ENCODE measurements at regions not wholly inside any gene's neighbourhood (a gene's known extent, or its start where the extent isn't known, plus 50 kb on each side); places are given as distances from the start of the nearest gene placed in this dataset.

GRCh38 chr11:116217006-116217405 is 555.8 kb downstream of the BUD13 start:
- Mint-ChIP-seq H3K36me3 (ENCODE audit: low read depth) (peaks cover 5% of the 10 kb centered on the region), H3K27me3 (ENCODE audit: low read depth) (peaks cover 11% of the 10 kb centered on the region), H3K4me3 (no peak overlapping the region), H3K4me1 (peaks cover 19% of the 10 kb centered on the region), H3K9me3 (peaks cover 13% of the 10 kb centered on the region), H3K27ac (peak overlapping the region in 1 of 3 experiments; percentile 30)
- no peak for TF ChIP-seq CTCF (IDR thresholded peaks at IDR 0.05; ENCODE audit: unreplicated experiment in 3 of 3)

GRCh38 chr11:116215471-116216113 is 557.2 kb downstream of the BUD13 start:
- Mint-ChIP-seq H3K27ac (peak overlapping the region in 1 of 3 experiments; percentile 12), H3K4me3 (no peak overlapping the region), H3K27me3 (ENCODE audit: low read depth) (peaks cover 12% of the 10 kb centered on the region), H3K36me3 (ENCODE audit: low read depth) (peaks cover 5% of the 10 kb centered on the region), H3K9me3 (peaks cover 13% of the 10 kb centered on the region), H3K4me1 (peaks cover 17% of the 10 kb centered on the region)
- peak; percentile 12 to 40 (median 21) for TF ChIP-seq CTCF (IDR thresholded peaks at IDR 0.05; ENCODE audit: unreplicated experiment in 3 of 3)

GRCh38 chr11:116211147-116211546 is 561.6 kb downstream of the BUD13 start:
- no peaks in the 10 kb centered on the region for H3K9me3 Mint-ChIP-seq
- peak overlapping the region in 2 of 3 experiments; percentile 50 to 72 for H3K27ac Mint-ChIP-seq
- H3K36me3 Mint-ChIP-seq (ENCODE audit: low read depth) = no peaks in the 10 kb centered on the region
- H3K4me3 Mint-ChIP-seq = no peak overlapping the region
- H3K27me3 Mint-ChIP-seq (ENCODE audit: low read depth) = peaks cover 13% of the 10 kb centered on the region
- peaks cover 34% of the 10 kb centered on the region for H3K4me1 Mint-ChIP-seq
- no peak for TF ChIP-seq CTCF (IDR thresholded peaks at IDR 0.05; ENCODE audit: unreplicated experiment in 3 of 3)

- peak overlapping the region in 1 of 3 experiments; percentile 50 for H3K27ac Mint-ChIP-seq
- H3K36me3 Mint-ChIP-seq (ENCODE audit: low read depth) = no peaks in the 10 kb centered on the region
- TF ChIP-seq CTCF (IDR thresholded peaks at IDR 0.05; ENCODE audit: unreplicated experiment in 3 of 3) = no peak
- H3K4me3 Mint-ChIP-seq = no peak overlapping the region
- no peaks in the 10 kb centered on the region for H3K9me3 Mint-ChIP-seq
- H3K4me1 Mint-ChIP-seq = peaks cover 34% of the 10 kb centered on the region
- H3K27me3 Mint-ChIP-seq (ENCODE audit: low read depth) = peaks cover 13% of the 10 kb centered on the region
These were observed 562.1 kb downstream of the BUD13 start for GRCh38 chr11:116210663-116211062.

GRCh38 chr11:116209255-116209654 is 563.5 kb downstream of the BUD13 start:
- TF ChIP-seq CTCF (IDR thresholded peaks at IDR 0.05; ENCODE audit: unreplicated experiment in 3 of 3) = no peak
- Mint-ChIP-seq H3K9me3 (no peaks in the 10 kb centered on the region), H3K4me1 (peaks cover 34% of the 10 kb centered on the region)

More at GRCh38 chr11:116209255-116209654, 563.5 kb downstream of the BUD13 start:
- Mint-ChIP-seq H3K36me3 (ENCODE audit: low read depth) (no peaks in the 10 kb centered on the region), H3K27me3 (ENCODE audit: low read depth) (peaks cover 13% of the 10 kb centered on the region), H3K4me3 (no peak overlapping the region), H3K27ac (peak overlapping the region; percentile 41 to 73 (median 60))
